Activated naive CD4-positive, alpha-beta T cell (primary cell): ENCODE measurements at regions not wholly inside any gene's neighbourhood (a gene's known extent, or its start where the extent isn't known, plus 50 kb on each side); places are given as distances from the start of the nearest gene placed in this dataset.
"Not testable (repeated sequence)": the region's sequence is repeated elsewhere in the genome, so short reads cannot be mapped to it uniquely, and the experiment has no call there.

Experiments
- DNase-seq, 4 experiments: peaks; one replicate each; lab custom pipeline; 2025; lab: John Stamatoyannopoulos, UW

DNA sequence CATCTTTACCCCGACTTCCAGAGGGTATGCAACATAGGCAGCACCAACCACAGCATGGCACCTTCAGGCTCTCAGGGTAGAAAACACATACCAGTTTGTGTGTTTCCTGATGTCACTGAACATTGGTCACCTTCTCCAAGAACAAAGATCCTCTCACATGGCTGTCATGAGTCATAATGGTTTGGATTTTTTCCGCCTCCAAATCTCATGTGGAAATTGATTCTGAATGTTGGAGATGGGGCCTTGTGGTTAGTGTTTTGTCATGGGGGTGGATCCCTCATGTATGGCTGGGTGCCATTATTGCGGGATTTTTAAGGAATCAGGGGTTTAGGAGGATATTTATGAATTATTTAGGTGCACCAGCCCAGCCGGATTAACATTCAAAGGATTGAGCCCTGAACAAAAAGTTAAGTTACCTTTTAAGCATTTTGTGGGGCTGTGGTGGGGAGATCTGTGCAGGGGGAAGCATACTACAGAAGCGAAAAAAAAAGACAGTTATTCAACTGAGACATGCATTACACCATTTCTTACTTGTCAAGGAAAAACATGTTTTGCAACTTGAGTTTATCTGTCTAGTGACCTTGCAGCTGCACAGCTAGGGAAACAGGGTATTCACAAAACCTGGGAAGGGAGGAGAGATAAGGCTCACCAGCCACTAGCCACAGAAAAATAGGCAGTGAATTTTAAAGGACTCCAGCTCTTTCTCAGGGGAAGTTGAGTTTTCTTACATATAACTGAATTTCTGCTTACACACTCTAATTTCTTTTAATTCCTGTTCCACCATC lies 774.1 kb upstream of the AUTS2 start:
- DNase-seq, result no peak

DNA sequence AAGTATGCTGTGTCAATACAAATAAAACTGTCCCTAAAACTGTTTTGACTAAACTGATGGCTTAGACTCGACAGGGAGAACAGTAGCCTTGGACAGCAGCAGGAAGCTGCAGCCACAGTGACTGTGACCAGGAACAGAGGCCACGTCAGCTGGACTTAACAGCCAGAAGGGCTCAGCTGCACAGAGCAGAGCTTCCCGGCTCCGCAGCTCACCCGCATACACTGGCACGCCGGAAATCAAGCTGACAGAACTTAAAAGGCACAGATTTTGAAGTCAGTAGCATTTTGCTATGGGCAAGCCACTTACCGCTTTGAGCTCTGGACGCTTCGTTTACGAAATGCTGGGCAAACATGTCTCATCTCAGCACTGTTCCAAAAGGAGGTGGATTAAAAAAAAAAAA lies 769.7 kb upstream of the AUTS2 start:
- no peak for DNase-seq

DNA sequence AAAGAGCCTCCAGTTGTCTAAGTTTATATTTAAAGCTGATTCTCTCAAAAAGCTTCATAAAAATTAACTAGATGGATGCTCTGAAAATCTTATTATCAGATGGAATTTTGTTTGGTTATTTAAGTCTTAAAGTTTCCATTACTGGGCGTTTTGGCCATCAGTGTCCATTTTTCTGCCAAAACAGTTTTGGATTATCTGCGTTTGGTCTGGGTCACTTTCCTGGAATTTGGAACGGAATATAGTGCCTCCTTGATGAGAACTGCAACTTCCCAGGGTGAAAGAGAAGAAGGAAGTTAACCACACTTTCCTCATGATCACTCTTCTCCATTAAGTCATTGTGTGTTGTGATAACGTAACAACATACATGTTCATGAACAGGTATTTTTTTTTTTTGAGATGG lies 764.9 kb upstream of the AUTS2 start:
- no peak for DNase-seq

DNA sequence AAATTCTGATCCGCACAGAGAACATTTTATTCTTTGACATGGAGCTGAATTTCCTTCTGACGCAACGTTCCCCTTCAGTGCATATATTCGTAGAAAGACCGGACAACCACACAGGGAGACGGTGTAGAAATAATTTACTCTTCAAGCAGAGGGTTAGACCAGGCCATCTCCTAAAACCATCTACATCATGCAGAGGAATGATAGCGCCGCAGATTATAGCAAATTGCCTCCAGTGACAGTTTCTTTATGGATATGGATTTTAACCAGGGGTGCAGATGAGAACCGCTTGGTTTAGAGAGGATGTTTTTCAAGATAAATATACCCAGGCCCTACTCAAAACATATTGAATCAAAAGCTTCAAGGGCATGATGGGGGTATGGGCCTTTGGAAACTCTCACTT lies 759.3 kb upstream of the AUTS2 start:
- no peak for DNase-seq

DNA sequence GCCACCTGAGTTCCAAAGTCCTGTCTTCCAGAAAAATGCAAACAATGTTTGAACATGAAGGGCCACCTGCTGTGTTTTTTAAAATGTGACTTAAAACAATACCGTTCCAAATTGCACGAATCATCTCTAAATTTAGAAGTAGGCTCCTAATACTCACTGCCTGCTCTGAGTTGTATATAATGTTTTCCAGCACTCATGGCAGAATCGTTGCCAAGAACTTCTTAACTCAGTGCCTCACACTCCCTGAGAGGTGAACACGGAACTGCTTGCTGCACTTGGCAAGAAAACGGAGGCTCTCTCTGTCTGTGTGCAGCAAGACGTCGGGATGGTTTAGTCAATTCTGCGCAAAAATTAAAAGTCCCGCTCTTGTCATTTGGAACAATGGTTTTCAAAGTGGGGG lies 757.3 kb upstream of the AUTS2 start:
- DNase-seq, result no peak

DNA sequence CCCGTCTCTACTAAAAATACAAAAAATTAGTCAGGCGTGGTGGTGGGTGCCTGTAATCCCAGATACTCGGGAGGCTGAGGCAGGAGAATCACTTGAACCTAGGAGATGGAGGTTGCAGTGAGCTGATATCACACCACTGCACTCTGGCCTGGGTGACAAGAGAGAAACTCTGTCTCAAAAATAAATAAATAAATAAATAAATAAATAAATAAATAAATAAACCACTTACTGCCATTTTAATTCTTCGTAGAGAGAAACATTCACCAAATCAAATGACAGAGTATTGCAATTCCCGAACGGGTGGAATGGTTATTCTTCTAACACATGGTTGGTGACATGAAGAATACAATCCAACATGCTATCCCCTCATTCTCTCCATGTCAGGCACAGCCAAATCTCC lies 754.3 kb upstream of the AUTS2 start:
- DNase-seq, result not testable (repeated sequence)

DNA sequence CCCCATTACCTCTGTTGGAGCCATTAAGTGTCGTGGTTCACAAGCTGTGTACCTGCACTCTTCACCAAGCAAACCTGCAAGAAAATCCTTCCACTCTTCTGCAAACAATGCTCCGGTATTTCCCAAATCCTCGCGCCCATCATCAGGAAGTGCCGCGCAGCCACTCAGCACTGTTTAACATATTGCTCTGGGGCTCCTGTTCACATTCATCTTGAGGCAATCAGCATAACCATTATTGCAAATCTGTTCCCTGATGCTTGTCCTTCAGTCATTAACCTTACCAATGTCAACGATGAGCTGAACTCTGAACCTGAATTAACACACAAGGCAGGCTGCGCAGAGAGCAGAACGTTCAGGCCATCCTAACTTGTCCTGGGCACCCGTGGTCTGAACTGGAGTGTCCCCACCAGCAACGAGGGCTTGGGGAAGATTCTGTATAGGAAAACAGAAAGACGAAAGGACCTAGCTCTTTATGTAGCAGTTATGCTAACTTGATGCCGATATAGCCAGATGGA lies 751.4 kb upstream of the AUTS2 start:
- no peak for DNase-seq

DNA sequence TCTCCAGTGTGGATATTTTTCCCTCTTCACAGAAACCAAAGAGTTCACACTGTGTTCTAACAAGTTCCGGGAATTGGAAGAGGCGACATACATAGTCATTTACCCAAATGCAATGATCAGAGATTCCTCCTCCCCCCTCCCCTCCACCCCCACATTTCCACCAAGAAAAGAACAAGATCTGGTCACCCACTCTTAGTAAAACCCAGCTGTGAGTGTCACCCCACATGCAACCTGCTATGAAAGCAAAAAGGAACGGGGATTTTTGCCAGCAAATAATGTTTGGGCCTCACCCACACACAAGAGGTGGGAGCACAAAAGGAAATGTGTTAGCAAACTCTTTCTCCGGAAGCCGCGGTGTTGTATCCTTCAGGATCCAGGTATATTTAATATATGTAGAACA lies 745.0 kb upstream of the AUTS2 start:
- no peak for DNase-seq

DNA sequence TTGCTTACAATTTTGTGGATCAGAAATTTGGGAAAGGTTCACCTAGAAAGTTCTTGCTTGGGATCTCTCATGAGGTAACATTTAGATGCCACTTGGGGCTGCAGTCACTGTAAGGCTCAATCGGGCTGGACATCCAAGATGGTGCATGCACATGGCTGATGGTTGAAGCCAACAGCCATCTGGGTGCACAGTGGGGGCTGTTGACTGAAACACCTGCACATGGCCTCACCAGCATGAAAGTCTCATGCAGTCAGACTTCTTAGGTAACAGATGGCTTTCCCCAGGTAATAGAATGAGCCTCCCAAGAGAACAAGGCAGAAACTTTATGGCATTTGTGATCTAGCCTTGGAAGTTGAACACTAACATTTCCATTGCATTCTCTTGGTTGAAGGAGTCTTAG lies 740.7 kb upstream of the AUTS2 start:
- no peak for DNase-seq

DNA sequence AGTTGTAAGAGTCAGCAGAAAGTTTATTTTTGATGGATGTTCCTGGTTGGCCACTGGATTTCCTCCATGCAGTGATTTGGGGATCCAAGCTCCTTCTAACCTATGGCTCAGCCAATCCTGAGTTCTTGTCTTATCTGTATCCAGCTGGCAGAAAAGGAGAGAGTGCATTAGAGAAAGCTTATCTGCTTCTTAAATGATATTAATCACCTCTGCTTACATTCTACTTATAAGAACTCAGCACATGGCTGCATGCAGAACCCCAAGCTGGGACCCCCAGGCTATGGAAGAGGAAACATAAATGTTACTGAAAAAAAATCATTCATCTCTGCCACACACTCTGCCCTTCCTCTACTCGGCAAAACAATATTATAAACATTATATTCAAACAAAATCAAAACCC lies 739.8 kb upstream of the AUTS2 start:
- no peak for DNase-seq

DNA sequence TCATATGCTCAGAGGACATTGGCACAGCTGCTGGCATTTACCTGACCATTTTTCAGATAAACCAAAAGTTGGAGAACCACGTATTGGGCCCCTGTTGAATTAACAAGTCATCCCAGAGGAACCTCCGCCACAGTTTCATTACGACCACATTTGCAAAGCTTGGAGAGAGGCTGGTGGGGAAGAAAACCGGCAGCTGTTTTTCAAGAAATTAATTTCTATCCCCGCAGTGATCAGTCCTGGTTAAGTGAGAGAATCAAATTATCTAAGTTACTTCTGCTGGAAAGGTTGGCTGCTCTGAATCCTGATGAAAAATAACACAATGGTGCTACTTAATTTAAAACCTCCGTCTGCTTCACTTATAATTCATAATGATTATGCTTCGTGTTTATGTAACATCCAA lies 737.1 kb upstream of the AUTS2 start:
- DNase-seq, result no peak

DNA sequence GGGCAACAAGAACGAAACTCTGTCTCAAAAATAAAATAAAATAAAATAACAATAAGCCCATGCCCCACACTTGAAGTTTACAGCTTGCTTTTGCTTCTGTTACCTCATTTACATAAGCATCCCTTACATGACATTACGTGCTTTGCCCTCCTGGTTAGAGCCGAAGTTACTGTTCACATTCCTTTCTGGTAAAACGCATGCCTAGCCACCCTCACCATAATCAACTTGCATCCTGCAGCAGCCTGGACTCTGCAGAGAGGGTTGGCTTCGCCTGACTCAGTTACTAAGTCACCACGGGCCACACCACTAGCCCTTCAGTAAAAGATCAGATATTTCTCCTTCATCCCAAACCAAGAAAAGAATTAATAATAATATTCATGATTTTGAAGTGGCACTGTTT lies 736.0 kb upstream of the AUTS2 start:
- DNase-seq, result no peak

DNA sequence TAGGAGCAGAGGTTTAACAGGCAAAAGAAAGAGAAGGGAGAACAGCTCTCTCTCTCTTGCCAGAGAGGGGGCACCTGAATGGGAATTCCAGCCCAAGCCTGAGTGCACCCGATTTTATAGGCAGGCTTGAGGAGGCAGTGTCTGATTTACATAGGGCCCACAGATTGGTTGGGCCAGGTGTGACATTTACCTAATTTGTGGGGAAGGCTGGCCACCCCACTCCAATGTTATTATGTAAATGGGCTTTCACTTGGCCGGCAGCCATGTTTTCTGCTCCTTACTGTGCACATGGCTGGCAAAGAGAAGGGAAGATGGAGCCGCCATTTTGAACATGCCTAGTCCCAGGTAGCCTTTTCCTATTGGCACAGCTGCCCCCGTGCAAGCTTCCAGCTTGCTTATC lies 735.5 kb upstream of the AUTS2 start:
- DNase-seq, result no peak

DNA sequence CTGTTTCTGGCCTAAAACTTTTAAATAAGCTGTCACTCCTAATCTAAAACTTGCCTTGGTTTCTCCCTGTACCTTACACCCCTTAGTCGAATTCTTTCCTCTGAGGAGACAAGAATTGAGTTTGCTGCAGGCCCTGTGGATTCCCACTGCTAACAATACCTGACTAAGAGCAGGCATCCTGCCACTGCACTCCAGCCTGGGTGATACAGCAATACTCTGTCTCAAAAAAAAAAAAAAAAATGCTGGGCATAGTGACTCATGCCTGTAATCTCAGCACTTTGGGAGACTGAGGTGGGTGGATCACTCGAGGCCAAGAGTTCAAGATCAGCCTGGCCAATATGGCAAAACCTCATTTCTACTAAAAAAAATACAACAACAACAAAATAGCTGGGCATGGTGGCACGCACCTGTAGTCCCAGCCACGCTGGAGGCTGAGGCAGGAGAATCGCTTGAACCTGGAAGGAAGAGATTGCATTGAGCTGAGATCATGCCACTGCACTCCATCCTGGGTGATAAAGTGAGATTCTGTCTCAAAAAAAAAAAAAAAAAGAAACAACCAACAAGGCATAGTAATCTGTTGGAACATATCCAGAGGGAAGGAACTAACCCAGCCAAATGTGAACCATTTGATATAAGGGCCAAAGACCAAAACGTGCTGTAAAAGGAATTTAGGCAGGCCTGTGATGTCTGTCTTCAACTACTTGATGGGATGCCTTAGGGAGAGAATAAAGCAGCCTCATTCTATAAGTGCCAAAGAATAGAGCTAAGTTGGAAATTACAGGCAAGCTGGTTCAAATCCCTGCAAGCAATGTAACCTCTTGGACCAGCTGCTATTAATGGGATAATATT lies 732.7 kb upstream of the AUTS2 start:
- DNase-seq, result no peak

DNA sequence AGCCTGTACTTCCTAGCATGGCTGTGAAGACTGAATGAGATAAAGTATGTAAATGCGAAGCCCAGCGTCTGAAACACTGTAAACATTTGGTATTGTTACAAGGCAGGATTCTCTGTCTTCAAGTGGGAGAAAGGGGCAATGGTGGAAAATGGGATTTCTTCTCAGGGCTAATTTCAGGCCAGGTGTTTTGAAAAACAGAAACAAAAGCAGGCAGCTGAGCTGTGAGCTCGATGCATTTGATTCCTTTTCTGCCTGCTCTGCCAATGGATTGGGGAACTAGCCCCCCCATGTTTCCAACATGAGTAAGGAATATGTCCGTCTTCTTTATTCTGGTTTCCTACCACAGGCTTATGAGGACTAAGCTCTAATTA lies 732.1 kb upstream of the AUTS2 start:
- DNase-seq, result no peak

DNA sequence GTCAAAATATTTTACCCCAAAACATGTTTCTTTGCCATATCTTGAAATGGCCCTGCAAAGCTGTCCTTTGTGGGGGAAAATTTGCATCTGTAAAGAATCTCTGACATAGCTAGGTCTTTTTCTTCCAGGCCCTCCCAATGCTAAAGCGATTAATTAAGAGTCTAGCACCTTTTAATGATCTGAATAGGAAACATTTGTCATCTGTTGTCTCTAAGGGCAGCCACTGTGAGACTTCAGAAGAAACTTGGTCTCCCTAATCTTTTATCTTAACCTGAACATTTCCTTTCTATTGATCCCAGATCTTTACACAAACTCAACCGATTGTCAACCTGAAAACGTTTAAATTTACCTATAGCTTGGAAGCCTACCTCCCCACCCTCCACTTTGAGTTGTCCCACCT lies 731.6 kb upstream of the AUTS2 start:
- DNase-seq, result not testable (repeated sequence)

DNA sequence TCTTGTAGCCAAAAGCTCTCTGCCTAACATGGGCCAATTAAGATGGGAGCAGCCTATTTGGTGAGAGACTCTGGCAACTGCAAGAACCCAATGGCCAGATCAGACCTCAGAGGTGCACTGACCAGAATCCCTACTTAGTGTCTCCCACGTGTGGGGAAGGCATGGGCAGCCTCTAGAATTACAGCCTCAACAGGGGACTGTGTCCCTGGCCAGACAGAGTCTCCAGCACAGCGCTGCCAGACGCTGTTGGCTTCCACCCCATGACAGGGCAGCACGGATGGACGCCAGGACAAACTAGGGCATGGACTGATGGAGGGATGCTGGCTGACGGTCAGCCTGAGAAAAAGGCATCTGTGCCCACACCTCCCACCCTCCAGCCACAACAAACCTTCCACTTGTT lies 729.3 kb upstream of the AUTS2 start:
- no peak for DNase-seq

DNA sequence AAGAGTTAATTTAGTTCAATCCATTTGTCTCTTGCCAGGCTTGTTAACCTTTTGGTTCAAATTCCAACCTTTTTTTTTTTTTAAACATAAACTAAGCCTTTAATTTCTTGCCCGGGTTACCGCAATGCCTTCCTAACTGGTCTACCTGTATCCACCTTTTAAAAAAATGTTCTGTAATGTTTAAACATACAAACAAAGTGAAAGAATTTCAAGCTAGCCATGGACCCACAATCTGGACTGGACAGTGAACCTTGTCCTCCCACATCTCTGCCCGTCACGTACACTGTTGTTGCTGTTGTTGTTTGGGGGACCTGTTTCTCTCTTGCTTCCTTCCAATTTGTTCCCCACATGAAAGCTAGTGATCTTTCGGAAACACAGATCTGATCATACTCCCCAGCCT lies 724.7 kb upstream of the AUTS2 start:
- no peak for DNase-seq

DNA sequence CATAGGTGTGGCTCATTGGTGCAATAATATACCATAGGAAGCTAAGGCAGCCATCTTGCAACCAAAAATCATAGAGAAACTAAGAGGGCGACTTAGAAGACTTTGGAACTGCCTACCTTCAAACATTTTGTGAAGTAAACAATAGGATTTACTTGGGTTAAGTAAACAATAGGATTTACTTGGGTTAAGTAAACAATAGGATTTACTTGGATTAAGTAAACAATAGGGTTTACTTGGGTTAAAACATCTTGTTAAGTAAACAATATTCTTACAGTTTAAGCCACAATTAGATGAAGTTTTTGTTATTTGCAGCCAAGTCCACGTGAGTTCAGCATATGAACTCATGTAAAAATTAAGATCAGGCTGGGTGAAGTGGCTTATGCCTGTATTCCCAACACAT lies 722.4 kb upstream of the AUTS2 start:
- DNase-seq, result no peak

DNA sequence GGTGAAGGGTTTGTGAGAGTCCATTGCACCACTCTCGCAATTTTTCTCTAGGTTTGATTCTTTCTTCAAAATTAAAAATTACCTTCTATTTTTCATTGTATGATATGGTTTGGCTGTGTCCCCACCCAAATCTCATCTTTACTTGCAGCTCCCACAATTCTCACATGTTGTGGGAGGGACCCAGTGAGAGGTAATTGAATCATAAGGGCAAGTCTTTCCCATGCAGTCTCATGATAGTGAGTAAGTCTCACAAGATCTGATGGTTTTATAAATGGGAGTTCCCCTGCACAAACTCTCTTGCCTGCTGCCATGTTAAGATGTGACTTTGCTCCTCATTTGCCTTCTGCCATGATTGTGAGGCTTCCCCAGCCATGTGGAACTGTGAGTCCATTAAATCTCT lies 711.2 kb upstream of the AUTS2 start:
- DNase-seq, result not testable (repeated sequence)

DNA sequence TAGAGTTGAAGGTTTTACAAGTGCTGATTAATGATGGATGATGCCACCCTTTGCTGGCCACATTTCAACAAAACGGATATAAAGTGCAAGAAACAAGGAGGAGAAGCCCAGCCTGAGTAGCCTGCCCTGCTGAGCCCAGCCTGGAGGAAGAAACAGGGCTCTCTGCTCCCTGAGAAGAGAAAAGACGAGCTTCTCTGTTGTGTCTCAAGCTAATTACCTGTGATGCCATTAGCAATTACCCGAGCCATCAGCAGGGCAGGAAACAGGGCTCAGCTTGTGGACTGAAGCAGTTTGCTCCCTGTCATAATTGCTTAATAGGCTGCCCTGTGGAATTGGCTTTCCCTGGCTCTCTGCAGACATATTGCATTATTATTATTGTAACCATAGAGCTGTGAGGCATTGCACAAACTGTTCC lies 709.3 kb upstream of the AUTS2 start:
- DNase-seq, result no peak

DNA sequence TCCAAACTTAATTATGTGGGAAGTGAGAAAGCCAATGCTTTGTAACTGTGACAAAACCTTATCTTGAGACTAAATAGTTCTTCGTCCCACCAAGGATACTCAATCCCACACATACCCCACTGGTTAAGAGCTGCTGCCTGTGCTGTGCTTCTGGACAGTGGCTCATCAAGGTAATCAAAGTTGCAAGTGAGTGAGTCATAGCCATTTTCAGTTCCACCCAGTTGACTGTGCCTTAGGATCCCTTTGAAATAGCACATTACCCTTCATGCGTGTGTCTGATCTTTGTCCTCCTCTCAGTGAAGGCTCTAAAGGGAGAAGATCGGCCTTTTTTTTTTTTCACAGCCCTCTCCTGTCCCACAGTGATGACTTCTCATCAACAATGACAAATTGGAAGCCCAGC lies 706.0 kb upstream of the AUTS2 start:
- no peak for DNase-seq

DNA sequence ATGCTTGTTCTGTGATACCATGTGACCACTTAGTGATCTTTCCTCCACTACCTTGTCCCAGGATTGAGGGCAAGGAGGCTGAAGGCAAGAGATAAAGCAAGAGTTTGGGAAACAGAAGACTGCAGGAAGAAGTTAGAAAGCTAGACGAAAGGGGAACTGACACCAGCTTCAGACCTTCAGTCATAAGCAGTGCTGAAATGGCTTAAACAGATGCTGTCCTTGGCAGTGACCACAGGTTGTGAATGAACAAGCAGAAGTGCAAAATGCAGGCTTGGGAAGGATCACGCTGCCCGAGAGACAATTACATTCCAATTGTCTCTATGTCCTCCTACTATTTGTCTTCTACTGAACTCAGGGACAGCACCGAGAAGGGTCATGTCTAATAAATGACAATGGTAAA lies 704.9 kb upstream of the AUTS2 start:
- DNase-seq, result no peak
